ENCODE measurements at regions not wholly inside any gene's neighbourhood (a gene's known extent, or its start where the extent isn't known, plus 50 kb on each side); places are given as distances from the start of the nearest gene placed in this dataset.
"Not testable (repeated sequence)": the region's sequence is repeated elsewhere in the genome, so short reads cannot be mapped to it uniquely, and the experiment has no call there.

DNA sequence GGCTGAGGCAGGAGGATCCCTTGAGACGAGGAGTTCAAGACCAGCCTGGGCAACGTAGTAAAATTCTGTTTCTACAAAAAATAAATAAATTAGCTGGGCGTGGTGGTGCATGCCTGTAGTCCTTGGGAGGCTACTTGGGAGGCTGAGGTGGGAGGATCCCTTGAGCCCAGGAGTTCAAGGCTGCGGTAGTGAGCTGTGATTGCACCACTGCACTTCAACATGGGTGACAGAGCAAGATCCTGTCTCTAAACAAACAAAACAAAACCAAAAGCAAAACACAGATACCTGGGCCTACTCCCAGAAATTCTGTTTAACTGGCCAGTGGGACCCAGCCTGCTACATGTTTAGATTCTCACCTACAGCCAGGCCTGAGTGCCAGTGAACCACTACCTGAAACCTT lies 74.6 kb upstream of the MEDAG start:
- Histone ChIP-seq H3K36me3 (no peaks in the 10 kb centered on the region), H3K27ac (no peak overlapping the region), H3K9me3 (no peaks in the 10 kb centered on the region), H3K4me3 (no peak overlapping the region), H3K27me3 (replicated peaks; ENCODE audit: insufficient read depth) (no peaks in the 10 kb centered on the region), H3K4me1 (ENCODE audit: control insufficient read depth in 1 of 2, low read depth in 2 of 2) (peaks cover 0 to 7% of the 10 kb centered on the region in 2 donors)
- DNase-seq (ENCODE audit: low spot score): no peak
- TF ChIP-seq, protein P1, sequence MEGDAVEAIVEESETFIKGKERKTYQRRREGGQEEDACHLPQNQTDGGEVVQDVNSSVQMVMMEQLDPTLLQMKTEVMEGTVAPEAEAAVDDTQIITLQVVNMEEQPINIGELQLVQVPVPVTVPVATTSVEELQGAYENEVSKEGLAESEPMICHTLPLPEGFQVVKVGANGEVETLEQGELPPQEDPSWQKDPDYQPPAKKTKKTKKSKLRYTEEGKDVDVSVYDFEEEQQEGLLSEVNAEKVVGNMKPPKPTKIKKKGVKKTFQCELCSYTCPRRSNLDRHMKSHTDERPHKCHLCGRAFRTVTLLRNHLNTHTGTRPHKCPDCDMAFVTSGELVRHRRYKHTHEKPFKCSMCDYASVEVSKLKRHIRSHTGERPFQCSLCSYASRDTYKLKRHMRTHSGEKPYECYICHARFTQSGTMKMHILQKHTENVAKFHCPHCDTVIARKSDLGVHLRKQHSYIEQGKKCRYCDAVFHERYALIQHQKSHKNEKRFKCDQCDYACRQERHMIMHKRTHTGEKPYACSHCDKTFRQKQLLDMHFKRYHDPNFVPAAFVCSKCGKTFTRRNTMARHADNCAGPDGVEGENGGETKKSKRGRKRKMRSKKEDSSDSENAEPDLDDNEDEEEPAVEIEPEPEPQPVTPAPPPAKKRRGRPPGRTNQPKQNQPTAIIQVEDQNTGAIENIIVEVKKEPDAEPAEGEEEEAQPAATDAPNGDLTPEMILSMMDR (IDR thresholded peaks at IDR 0.05): no peak
- no peak for ATAC-seq (ENCODE audit: insufficient number of reproducible peaks, low FRiP score, low read depth)

DNA sequence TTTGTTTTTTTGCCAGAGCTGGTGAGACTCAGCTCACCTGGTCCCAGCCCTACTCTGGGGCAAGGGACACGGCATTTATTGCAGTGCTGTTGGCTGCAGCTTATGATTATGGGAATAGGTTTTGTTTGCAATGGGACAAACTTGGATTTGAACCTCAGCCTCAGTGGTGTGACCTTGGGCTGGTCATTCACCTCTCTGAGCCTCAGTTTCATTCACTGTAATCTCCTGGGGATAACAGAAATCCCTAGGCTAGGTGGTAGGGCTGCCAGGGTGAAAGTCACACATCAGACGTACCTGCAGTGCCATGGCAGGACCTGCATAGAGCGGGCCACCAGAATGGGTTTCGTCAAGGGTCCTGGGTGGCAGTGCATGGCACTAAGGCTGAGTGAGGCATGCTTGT lies 73.7 kb upstream of the MEDAG start:
- DNase-seq (ENCODE audit: low spot score) (no peak), ATAC-seq (ENCODE audit: insufficient number of reproducible peaks, low FRiP score, low read depth) (no peak)
- H3K36me3 ChIP-seq: no peaks in the 10 kb centered on the region
- H3K4me3 ChIP-seq: no peak overlapping the region
- H3K9me3 ChIP-seq: no peaks in the 10 kb centered on the region
- peaks cover 0 to 7% of the 10 kb centered on the region in 2 donors for H3K4me1 ChIP-seq (ENCODE audit: control insufficient read depth in 1 of 2, low read depth in 2 of 2)
- H3K27me3 ChIP-seq (replicated peaks; ENCODE audit: insufficient read depth): no peaks in the 10 kb centered on the region
- H3K27ac ChIP-seq: no peak overlapping the region
- TF ChIP-seq, protein P1 (IDR thresholded peaks at IDR 0.05): no peak

DNA sequence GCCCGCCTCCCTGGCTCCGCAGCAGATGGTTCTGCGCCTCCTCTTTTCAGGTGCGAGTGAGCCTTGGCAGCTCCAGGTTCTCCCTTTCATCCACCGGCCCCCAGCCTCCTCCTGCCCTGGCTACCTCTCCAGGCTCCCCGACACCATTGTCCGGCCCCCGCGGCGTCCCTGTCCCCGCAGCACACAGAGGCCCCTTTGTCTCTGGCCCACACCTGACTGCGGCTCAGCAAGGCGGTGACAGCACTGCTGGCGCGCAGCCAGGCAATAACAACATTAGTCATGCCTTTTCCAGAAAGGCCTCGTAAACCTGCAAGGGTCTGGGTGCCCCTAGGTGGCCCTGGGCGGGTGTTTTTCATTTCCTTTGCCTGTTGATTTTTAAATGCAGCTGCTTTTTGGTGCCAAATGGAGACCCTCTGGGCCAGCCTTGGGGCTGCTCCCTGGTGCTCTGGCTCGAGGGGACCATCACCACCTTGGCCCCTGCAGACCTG lies 73.2 kb upstream of the MEDAG start:
- TF ChIP-seq, protein P1 (IDR thresholded peaks at IDR 0.05): no peak
- H3K27me3 ChIP-seq (replicated peaks; ENCODE audit: insufficient read depth): no peaks in the 10 kb centered on the region
- no peaks in the 10 kb centered on the region for H3K36me3 ChIP-seq
- H3K9me3 ChIP-seq: no peaks in the 10 kb centered on the region
- no peak for ATAC-seq (ENCODE audit: insufficient number of reproducible peaks, low FRiP score, low read depth)
- H3K27ac ChIP-seq: no peak overlapping the region
- H3K4me3 ChIP-seq: no peak overlapping the region
- peaks cover 0 to 7% of the 10 kb centered on the region in 2 donors for H3K4me1 ChIP-seq (ENCODE audit: control insufficient read depth in 1 of 2, low read depth in 2 of 2)
- no peak for DNase-seq (ENCODE audit: low spot score)

DNA sequence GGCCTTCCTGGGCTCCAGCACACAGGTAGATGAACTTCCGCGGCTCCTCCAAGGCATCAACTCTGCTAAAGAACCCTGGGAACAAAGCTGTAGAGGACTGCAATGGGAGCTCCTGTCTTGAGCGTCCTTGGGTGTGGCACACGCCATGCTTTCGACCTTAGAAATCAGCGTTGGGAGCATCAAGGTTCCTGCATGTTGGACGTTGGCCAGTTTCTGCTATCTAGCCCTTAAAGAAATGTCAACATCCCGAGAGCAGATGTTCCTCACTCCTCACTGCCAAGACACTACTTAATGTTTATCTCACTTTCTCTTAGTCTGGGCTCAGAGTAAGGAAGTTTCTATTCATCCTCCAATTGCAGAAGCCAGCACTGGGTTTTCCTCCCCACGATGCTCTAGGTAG lies 70.6 kb upstream of the MEDAG start:
- Histone ChIP-seq H3K36me3 (no peaks in the 10 kb centered on the region), H3K4me3 (no peak overlapping the region), H3K27me3 (replicated peaks; ENCODE audit: insufficient read depth) (no peaks in the 10 kb centered on the region), H3K4me1 (ENCODE audit: control insufficient read depth in 1 of 2, low read depth in 2 of 2) (peaks cover 0 to 7% of the 10 kb centered on the region in 2 donors), H3K27ac (no peak overlapping the region), H3K9me3 (no peaks in the 10 kb centered on the region)
- ATAC-seq (ENCODE audit: insufficient number of reproducible peaks, low FRiP score, low read depth) (no peak), DNase-seq (ENCODE audit: low spot score) (no peak)
- TF ChIP-seq, protein P1 (IDR thresholded peaks at IDR 0.05): no peak

DNA sequence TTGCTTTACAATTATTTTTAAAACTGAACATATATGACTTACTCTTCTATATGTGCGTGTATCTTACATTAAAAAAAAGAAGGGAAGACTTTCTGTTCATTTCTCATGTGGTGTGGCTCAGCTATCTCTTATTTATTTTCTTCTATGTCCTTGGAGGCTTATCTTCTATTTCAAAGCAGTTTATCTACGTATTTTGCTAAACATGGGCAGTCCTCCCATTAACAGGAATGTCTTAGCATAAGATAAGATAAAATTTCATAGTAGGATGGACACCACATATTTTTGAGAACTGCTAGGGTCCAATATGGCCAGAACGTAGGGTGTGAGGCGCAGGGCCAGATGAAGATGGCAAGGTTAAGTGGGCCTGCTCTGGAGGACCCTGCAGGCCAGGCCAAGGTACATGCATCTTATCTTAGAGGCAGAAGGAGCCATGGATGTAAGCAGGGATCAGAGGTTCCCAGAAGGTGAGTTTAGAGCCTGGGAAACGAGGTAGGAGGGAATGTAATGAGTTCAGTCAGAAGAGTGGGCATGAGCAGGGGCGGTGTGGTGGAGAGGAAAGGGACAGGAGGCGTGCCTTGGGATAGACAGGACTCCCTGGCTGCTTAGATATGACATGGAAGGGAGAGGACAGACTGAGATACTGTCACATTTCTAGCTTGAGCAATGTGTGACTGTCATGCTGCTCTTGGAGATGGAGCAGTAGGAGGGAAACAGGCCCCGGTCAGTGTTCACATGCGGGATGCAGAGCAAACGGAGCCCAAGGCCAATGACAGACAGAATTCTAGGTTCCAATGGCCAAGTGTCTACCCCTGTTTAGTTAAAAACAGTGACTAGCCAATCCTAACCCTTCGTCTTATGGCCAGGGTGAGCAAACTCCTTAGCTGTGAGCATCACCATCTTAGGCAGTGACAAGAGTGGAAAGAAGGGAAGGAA lies 68.6 kb upstream of the MEDAG start:
- Histone ChIP-seq H3K9me3 (no peaks in the 10 kb centered on the region), H3K36me3 (no peaks in the 10 kb centered on the region), H3K4me1 (ENCODE audit: control insufficient read depth in 1 of 2, low read depth in 2 of 2) (peaks cover 0 to 7% of the 10 kb centered on the region in 2 donors), H3K4me3 (no peak overlapping the region), H3K27me3 (replicated peaks; ENCODE audit: insufficient read depth) (no peaks in the 10 kb centered on the region), H3K27ac (no peak overlapping the region)
- no peak for ATAC-seq (ENCODE audit: insufficient number of reproducible peaks, low FRiP score, low read depth)
- no peak for DNase-seq (ENCODE audit: low spot score)
- TF ChIP-seq, protein P1 (IDR thresholded peaks at IDR 0.05): no peak

DNA sequence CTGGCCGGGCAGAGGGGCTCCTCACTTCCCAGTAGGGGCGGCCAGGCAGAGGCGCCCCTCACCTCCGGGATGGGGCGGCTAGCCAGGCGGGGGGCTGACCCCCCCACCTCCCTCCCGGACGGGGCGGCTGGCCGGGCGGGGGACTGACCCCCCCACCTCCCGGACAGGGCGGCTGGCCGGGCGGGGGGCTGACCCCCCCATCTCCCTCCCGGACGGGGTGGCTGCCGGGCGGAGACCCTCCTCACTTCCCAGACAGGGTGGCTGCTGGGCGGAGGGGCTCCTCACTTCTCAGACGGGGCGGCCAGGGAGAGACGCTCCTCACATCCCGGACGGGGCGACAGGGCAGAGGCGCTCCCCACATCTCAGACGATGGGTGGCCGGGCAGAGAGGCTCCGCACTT lies 66.4 kb upstream of the MEDAG start:
- ATAC-seq (ENCODE audit: insufficient number of reproducible peaks, low FRiP score, low read depth); H3K27me3 ChIP-seq (replicated peaks; ENCODE audit: insufficient read depth); H3K4me3 ChIP-seq; DNase-seq (ENCODE audit: low spot score); H3K9me3 ChIP-seq; H3K36me3 ChIP-seq; H3K4me1 ChIP-seq (ENCODE audit: control insufficient read depth in 1 of 2, low read depth in 2 of 2); H3K27ac ChIP-seq: not testable (repeated sequence)

Measured in thoracic aorta (tissue), 2 donors.